Activated CD8-positive, alpha-beta T cell treated with anti-CD3 and anti-CD28 coated beads for 36 hours (primary cell): ENCODE measurements at regions not wholly inside any gene's neighbourhood (a gene's known extent, or its start where the extent isn't known, plus 50 kb on each side); places are given as distances from the start of the nearest gene placed in this dataset.

Experiments used
- ATAC-seq: fragments of 200-7000 bp; cut with Tn5 transposase; one replicate; pipeline ENCODE4 v1.10.0; 2021; ENCODE audit warnings: mild to moderate bottlenecking, moderate library complexity
- CTCF ChIA-PET: fragments of 350-600 bp; sonication (Branson Sonifier 250); formaldehyde crosslinking; loops from one replicate; lab custom pipeline; 2021; ENCODE audit warnings: antibody characterized with exemption; lab: Charles Lee
- POLR2A ChIA-PET: fragments of 350-600 bp; sonication (Branson Sonifier 250); formaldehyde crosslinking; loops from one replicate; lab custom pipeline; 2021; ENCODE audit warnings: antibody characterized with exemption; lab: Charles Lee
- DNase-seq: peaks from one replicate; pipeline ENCODE4 v3.0.0-alpha.2; 2020
- H3K27ac Mint-ChIP-seq: one replicate; pipeline ENCODE4 v1.8.0; 2021; ENCODE audit warnings: mild to moderate bottlenecking, mixed read lengths
- H3K27me3 Mint-ChIP-seq: one replicate; pipeline ENCODE4 v1.8.0; 2021; ENCODE audit warnings: mixed read lengths
- H3K36me3 Mint-ChIP-seq: one replicate; pipeline ENCODE4 v1.8.0; 2021; ENCODE audit warnings: low read depth, mixed read lengths
- H3K4me1 Mint-ChIP-seq: one replicate; pipeline ENCODE4 v1.8.0; 2021; ENCODE audit warnings: low read depth, mixed read lengths
- H3K4me3 Mint-ChIP-seq: one replicate; pipeline ENCODE4 v1.8.0; 2021; ENCODE audit warnings: mild to moderate bottlenecking, moderate library complexity, mixed read lengths
- H3K9me3 Mint-ChIP-seq: one replicate; pipeline ENCODE4 v1.8.0; 2021; ENCODE audit warnings: mixed read lengths
- intact Hi-C: fragments of 100-400 bp; cut with micrococcal nuclease; formaldehyde crosslinking; loops from one replicate; pipeline ENCODE4 v1.10.0; 2022
- TF ChIP-seq, protein P1 (sequence below): fragments of 200-600 bp; IDR thresholded peaks from one replicate; pipeline ENCODE4 v1.8.0; 2022; ENCODE audit warnings: antibody characterized with exemption, mild to moderate bottlenecking

DNA sequence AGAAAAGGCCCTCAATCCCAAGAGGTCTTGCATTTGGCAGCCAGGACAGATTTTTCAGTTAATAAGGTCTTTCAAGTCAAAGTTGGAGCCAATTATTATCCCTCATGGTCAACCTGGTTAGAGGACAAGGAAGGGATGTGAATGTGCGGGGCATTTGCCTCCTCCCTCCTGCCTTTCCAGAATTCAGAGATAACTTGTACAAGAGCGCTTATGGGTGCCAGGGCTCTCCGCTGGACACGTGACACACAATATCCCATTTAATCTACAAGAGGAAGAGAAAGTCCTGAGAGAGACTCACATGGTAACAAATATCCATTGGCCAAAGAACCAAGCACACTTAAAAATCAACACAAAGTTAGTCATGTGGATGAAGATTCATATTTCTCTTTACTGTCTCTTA is 78.5 kb upstream of the ST8SIA2 start:
- TF ChIP-seq, protein P1, sequence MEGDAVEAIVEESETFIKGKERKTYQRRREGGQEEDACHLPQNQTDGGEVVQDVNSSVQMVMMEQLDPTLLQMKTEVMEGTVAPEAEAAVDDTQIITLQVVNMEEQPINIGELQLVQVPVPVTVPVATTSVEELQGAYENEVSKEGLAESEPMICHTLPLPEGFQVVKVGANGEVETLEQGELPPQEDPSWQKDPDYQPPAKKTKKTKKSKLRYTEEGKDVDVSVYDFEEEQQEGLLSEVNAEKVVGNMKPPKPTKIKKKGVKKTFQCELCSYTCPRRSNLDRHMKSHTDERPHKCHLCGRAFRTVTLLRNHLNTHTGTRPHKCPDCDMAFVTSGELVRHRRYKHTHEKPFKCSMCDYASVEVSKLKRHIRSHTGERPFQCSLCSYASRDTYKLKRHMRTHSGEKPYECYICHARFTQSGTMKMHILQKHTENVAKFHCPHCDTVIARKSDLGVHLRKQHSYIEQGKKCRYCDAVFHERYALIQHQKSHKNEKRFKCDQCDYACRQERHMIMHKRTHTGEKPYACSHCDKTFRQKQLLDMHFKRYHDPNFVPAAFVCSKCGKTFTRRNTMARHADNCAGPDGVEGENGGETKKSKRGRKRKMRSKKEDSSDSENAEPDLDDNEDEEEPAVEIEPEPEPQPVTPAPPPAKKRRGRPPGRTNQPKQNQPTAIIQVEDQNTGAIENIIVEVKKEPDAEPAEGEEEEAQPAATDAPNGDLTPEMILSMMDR = no peak
- POLR2A ChIA-PET = no interaction called here
- DNase-seq (no peak), ATAC-seq (no peak)
- peaks cover 5% of the 10 kb centered on the region for H3K27me3 Mint-ChIP-seq
- CTCF ChIA-PET = no interaction called here
- no peak overlapping the region for H3K27ac Mint-ChIP-seq
- H3K9me3 Mint-ChIP-seq = peaks cover 2% of the 10 kb centered on the region
- no peaks in the 10 kb centered on the region for H3K4me1 Mint-ChIP-seq
- intact Hi-C loops = no loop called here
- H3K36me3 Mint-ChIP-seq = no peaks in the 10 kb centered on the region
- no peak overlapping the region for H3K4me3 Mint-ChIP-seq

DNA sequence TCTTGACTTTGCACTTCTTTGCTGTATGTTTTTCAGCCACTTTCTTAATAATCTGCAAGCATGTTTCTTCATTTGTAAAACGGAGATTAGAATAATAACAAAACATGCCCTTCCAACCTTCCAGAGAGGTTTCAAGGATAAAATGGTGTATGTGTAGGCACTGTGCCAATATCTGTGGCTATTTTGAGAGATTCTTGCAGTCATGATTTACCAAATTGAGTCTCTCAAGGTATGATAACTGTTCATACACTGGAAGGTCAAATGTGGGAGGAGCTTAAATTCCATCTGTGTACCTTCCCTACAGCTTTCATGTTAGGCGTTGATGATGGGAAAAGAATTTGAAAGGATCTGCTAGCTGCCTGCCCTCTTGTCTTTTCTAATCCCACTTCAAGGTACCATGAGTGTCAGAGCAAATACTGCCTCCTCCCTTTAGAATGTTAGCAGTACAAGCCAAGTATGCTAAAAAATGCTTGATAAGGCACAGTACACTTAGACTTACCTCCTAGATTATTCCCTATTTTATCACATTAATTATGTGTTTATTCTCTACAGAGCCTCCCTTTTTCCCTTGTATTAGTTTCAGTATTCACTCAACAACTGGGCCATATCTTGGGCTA is 78.0 kb upstream of the ST8SIA2 start:
- ATAC-seq (no peak), DNase-seq (no peak)
- peaks cover 5% of the 10 kb centered on the region for H3K27me3 Mint-ChIP-seq
- ChIA-PET CTCF (no interaction called here), POLR2A (no interaction called here)
- intact Hi-C loops = no loop called here
- TF ChIP-seq, protein P1 = no peak
- no peak overlapping the region for H3K27ac Mint-ChIP-seq
- no peaks in the 10 kb centered on the region for H3K4me1 Mint-ChIP-seq
- H3K9me3 Mint-ChIP-seq = peaks cover 2% of the 10 kb centered on the region
- no peaks in the 10 kb centered on the region for H3K36me3 Mint-ChIP-seq
- H3K4me3 Mint-ChIP-seq = no peak overlapping the region

DNA sequence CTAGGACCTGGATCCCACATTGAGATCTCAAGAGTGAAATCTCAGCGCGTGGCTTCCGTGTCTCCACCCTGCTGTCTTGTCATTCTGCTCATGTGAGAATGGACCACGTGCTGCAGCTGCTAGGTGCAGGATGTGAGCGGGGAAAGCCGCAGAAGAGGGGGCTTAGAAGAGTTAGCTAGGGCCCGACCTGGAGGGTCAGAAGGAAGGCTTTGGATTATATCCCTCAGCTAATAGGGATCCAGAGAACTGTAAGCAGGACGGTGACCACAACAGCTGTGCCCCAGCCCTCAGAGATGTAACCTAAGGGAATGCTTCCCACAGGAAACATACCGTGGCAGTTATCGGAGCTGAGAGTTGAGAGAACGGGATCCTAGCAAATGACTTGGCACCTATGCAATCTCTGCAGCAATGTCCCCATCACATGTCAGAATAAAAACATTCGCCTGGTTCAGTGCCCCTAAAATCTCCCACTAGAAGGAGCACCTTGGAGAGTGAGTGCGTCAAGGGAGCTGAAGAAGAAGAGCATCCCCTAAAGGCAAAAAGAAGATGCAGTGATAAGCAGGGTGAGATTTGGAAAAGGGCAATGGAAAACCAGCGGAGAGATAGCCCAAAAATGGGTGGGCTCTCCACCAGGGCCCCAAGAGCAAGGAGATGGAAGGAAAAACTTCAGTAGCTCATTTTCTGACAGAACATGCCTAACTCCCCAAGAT is 76.9 kb upstream of the ST8SIA2 start:
- POLR2A ChIA-PET = no interaction called here
- DNase-seq (no peak), ATAC-seq (no peak)
- no peaks in the 10 kb centered on the region for H3K36me3 Mint-ChIP-seq
- no peaks in the 10 kb centered on the region for H3K4me1 Mint-ChIP-seq
- peaks cover 2% of the 10 kb centered on the region for H3K9me3 Mint-ChIP-seq
- TF ChIP-seq, protein P1 = no peak
- H3K27ac Mint-ChIP-seq = no peak overlapping the region
- H3K27me3 Mint-ChIP-seq = peaks cover 5% of the 10 kb centered on the region
- intact Hi-C loops = no loop called here
- H3K4me3 Mint-ChIP-seq = no peak overlapping the region
- CTCF ChIA-PET = no interaction called here

GRCh38 chr15:92320012-92320699 is 73.5 kb upstream of the ST8SIA2 start:
- POLR2A ChIA-PET = interaction anchor here (1.1 kb wide), 1 partner anchor 48 kb away, joined by 3 read pairs; no protein-coding TSS in a partner anchor
- intact Hi-C loops = no loop called here
- H3K36me3 Mint-ChIP-seq = no peaks in the 10 kb centered on the region

More at GRCh38 chr15:92320012-92320699, 73.5 kb upstream of the ST8SIA2 start:
- CTCF ChIA-PET = no interaction called here
- H3K27ac Mint-ChIP-seq = no peak overlapping the region
- no peaks in the 10 kb centered on the region for H3K4me1 Mint-ChIP-seq
- no peak overlapping the region for H3K4me3 Mint-ChIP-seq
- H3K9me3 Mint-ChIP-seq = no peaks in the 10 kb centered on the region
- TF ChIP-seq, protein P1 = no peak
- peaks cover 5% of the 10 kb centered on the region for H3K27me3 Mint-ChIP-seq
- DNase-seq (no peak), ATAC-seq (no peak)
